NCI-H2081 treated with DMSO at 0.1 percent for 48 hours (cell line): ENCODE measurements at regions not wholly inside any gene's neighbourhood (a gene's known extent, or its start where the extent isn't known, plus 50 kb on each side); places are given as distances from the start of the nearest gene placed in this dataset.
"Not testable (repeated sequence)": the region's sequence is repeated elsewhere in the genome, so short reads cannot be mapped to it uniquely, and the experiment has no call there.

Source experiments
- DNase-seq: peaks from one replicate; lab custom pipeline; 2025; lab: John Stamatoyannopoulos, UW

- DNase-seq = no peak
Measured at GRCh38 chr1:80194221-80194620, 1187.7 kb upstream of the ADGRL4 start.

GRCh38 chr1:80181418-80181817 lies 1174.9 kb upstream of the ADGRL4 start:
- DNase-seq = no peak

GRCh38 chr1:80171631-80172030 lies 1165.1 kb upstream of the ADGRL4 start:
- no peak for DNase-seq

- no peak for DNase-seq
Measured at GRCh38 chr1:80170811-80171485, 1164.4 kb upstream of the ADGRL4 start.

GRCh38 chr1:80164150-80164549 lies 1157.6 kb upstream of the ADGRL4 start:
- no peak for DNase-seq

- DNase-seq = no peak
Measured at GRCh38 chr1:80163686-80164085, 1157.2 kb upstream of the ADGRL4 start.

- no peak for DNase-seq
Measured at GRCh38 chr1:80158771-80159170, 1152.2 kb upstream of the ADGRL4 start.

- no peak for DNase-seq
Measured at GRCh38 chr1:80158266-80158665, 1151.7 kb upstream of the ADGRL4 start.

GRCh38 chr1:80155371-80155770 lies 1148.8 kb upstream of the ADGRL4 start:
- DNase-seq = no peak

GRCh38 chr1:80154176-80154575 lies 1147.6 kb upstream of the ADGRL4 start:
- no peak for DNase-seq

GRCh38 chr1:80153762-80154161 lies 1147.2 kb upstream of the ADGRL4 start:
- DNase-seq = no peak

GRCh38 chr1:80143361-80143760 lies 1136.8 kb upstream of the ADGRL4 start:
- no peak for DNase-seq

GRCh38 chr1:80137946-80138602 lies 1131.5 kb upstream of the ADGRL4 start:
- not testable (repeated sequence) for DNase-seq

GRCh38 chr1:80113168-80114038 lies 1106.9 kb upstream of the ADGRL4 start:
- DNase-seq = no peak

GRCh38 chr1:80101159-80101558 lies 1094.6 kb upstream of the ADGRL4 start:
- no peak for DNase-seq

GRCh38 chr1:80099713-80100112 lies 1093.2 kb upstream of the ADGRL4 start:
- no peak for DNase-seq

- no peak for DNase-seq
Measured at GRCh38 chr1:80085067-80085466, 1078.5 kb upstream of the ADGRL4 start.

GRCh38 chr1:80083892-80084291 lies 1077.4 kb upstream of the ADGRL4 start:
- no peak for DNase-seq

GRCh38 chr1:80076469-80076868 lies 1069.9 kb upstream of the ADGRL4 start:
- no peak for DNase-seq

- no peak for DNase-seq
Measured at GRCh38 chr1:80075351-80075750, 1068.8 kb upstream of the ADGRL4 start.

GRCh38 chr1:80072563-80072962 lies 1066.0 kb upstream of the ADGRL4 start:
- no peak for DNase-seq

- peak; percentile 81 for DNase-seq
Measured at GRCh38 chr1:80066060-80066459, 1059.5 kb upstream of the ADGRL4 start.

GRCh38 chr1:80064524-80064923 lies 1058.0 kb upstream of the ADGRL4 start:
- no peak for DNase-seq
